Kidney glomerular epithelial cell (primary cell): ENCODE measurements at regions not wholly inside any gene's neighbourhood (a gene's known extent, or its start where the extent isn't known, plus 50 kb on each side); places are given as distances from the start of the nearest gene placed in this dataset.

Experiments
- DNase-seq: peaks from one replicate; lab custom pipeline; 2025; lab: John Stamatoyannopoulos, UW

DNA sequence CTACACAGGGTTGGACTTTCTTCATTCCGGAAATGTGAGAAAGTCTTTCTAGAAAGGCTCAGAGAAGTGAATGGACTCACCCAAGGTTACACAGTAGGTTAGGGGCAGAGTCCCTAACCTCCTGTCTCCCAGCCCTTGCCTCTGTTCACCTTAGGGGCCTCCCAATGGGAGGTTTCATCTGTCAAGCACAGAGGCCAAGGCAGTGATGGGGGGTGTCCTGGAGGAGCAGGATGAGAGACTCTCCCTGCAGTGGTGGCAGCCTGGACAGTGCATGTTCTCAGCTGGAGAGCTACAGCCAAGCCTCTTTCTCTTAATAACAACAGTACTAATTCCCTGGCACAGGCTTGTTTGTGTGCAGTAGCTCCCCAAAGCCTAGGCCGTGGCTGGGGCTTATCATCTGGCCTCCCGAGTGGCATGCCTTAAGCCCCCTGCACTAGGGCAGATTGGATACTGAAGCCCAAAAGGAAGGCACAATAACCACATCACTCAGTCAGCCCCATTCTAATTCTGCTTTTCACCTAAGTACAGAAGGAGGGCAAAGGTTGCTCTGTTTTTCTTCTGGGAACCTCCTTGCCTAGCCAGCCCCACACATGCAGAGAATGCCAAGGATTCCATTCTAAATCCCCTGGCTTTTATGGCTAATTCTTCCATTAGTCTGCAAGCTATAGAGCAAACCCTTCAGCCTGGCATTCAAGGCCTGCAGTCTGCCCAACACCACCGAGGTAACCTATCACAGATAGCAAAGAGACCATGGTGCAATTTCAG is 50.2 kb upstream of the XPA start:
- DNase-seq = no peak

DNA sequence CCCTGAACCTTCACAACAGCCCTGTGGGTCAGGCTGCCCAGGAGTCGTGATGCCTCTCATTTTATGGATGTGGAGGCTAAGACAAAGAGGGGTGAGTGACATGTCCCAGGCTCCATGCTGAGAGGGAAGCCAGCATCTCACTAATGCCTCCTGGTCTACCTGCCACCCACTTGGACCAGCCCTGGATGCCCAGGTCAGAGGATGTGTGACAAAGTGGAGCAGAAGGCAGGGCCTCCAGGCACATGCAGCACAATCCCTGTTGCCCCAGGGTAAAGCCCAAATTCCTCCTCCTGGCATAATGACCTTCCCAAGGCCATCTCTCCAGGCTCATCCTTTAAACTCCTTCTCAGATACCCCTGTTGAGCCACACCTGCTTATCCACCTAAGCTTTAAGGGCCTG is 51.4 kb upstream of the XPA start:
- no peak for DNase-seq

- no peak for DNase-seq
Observed at GRCh38 chr9:97749928-97750327, 52.8 kb upstream of the XPA start.

GRCh38 chr9:97751531-97751930 is 54.4 kb upstream of the XPA start:
- DNase-seq = no peak

DNA sequence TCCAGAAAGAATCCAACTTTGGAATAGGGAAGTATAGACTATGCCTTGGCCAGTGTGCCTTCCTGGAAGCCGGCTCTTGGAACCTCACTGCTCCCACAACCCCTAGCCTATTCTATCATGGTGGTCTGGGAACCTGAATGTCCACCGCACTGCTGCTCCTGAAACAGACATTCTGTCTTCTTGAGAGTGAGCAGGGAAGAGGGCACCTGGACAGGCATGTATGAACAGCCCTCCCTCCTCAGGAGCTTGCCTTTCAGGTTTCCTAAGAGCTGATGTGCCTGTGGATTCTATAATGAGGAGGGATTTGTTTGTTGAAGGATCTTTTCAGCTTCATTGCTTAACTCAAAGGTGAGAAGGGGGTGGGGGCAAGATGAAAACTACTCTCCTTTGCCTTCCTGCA is 55.1 kb upstream of the XPA start:
- DNase-seq = no peak

DNA sequence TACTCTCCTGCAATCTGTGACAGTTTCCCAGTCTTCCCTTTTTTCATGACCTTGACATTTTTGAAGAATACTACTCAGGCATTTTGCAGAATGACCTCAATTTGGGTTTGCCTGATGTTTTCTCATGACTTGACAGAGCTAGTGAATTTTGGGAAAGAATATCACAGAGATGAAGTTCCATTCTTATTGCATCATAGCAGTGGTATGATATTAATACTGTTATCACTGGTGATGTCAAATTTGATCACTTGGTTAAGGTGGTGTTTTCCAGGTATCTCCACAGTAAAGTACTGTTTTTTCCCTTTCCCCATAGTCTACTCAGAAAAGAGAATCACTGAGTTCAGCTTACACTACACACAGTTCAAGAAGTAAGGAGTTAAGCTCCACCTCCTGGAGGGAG is 56.2 kb upstream of the XPA start:
- no peak for DNase-seq

DNA sequence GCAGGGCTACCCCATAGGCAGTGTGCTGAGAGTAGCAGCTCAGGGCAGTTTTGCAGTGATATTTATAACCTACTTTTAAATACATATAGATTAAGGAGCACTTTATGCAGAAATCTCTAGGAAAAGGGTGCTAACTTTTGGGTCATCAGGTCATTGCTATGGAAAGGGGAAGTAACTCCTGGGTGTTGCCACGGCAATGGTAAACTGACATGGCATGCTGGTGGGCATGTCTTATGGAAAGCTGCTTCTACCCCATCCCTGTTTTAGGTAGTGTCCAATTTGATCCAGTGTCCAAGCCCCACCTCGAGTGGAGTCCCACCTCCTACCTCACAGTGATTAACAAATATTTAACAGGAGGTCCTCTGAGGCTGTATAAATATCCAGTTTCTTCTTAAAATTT is 56.8 kb upstream of the XPA start:
- DNase-seq = no peak

DNA sequence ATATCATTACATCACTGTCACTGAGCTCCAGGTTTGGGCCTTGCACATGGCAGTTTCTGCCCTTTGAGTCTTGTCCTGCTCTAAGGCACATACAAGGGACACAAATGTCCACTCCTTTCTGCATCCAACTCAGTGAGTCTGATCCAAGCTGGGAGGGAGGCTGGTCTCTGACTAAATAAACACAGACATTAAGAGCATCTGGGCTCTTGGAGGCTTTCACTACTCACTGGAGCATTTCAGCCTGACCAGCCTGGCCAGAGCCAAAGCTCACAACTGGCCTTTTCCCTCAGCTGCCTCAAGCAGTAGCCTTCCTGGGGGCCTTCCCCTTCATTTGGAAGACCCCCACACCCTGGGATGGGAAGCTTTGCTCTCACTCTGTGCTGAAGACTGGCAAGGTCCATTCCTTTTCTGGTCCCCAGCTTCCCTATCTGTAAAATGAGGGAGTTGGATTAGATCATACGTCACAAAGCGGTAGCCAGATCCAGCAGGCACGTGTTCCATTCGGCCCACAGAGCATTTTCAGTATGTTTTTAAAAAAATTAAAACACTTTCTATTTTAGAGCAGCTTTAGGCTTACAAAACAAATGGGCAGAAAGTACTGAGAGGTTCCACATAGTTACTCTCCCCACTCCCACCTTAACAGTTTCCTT is 58.6 kb upstream of the XPA start:
- no peak for DNase-seq

DNA sequence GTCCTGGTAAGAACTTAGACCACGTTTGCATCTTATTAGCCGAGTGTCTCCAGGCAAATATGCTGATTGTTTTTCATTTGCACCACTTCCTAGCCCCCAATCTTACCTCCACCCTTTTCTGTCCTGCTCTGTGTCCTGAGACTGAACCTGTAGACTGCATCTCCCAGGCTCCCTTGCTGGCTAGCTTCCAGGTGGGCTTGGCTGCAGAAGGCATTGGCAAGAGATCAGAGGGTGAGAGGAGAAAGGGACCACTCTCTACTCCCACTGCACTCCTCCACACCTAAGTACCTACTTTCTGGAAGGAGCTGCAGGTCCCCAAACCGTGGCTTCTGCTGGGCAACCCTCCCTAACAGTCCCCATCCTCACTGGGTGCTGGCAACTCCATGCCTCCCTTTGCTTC is 59.9 kb upstream of the XPA start:
- DNase-seq = no peak

DNA sequence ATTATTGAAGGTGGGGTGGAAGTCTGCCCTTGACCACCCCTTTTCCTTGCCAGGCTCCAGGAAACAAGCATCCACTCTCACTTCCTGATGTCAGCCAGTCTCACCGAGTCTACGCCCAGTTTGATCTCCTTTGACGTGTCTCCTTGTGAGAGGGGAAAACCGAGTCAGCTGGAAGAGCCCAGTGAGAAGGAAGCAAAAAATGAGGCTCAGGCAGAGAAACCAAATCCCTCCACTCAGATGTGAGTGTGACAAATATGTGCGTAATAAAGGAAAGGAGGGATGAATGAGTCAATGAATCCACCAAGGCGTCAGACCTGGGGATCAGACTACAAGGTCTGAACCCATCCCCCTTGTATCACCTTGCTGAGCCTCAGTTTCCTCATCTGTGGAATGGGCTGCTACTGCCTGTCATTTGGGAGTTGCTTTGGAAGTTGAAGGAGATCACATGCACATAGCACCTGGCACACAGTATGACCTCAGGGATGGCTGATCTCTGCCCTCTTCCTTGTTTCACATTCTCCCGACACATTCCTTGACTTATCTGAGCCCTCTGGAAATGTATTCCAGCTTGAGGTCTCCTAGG is 61.3 kb upstream of the XPA start:
- DNase-seq = no peak

DNA sequence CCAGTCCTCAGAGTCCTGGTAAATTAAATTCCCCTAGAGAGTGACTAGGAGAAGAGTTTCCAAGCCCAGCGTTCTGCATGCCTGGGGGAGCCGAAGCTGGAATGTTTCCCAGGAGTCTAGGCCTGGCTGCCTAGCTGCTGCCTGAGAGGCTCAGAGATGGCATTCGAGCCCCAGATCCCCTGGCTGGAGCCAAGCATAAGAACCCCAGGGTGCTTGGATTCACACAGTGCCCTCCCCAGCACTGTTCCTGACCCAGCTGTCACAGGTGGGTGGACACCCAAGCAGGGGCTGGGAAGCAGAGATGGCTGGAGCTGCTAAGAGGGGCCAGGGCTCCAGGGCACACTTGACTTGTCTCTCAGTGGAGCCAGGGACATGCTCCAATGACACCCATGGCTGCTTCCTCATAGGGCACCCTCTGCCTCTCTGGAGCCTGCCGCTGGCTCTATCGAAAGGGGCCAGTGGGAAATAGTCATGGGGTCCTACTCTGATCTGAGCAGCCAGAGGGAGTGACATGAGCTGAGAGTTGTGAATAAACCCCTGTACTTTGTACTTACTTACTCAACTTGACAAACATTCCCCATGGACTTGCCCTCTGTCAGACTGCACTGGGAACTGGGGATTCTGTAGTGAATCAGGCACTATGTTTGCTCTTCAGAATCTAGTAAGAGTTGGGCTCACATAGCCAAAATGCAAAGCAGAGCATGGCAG is 62.6 kb upstream of the XPA start:
- DNase-seq = no peak

DNA sequence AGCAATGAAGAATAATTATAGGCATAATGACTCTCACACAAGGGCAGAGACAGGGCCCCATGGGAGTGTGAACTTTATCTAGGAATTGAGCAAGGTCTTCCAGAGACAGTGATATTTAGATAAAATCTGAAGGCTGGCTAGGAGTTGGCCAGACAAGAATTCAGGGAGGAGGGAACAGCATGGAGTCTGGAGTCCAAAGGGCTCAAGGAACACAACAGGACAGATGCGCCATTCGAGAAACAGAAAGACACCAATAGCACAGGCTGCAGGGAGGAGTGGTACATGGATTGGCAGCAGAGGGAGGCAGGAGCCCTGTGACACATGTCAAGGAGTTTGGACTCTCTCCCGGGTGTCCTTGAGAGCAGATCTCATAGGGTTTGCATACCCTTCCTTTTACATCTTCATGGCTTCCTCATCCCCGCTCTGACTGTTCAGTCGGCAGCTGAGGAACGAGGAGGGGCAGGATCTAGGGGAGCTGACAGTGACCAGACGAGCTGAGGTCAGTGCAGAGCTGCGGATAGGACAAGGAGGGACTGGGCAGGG is 64.0 kb upstream of the XPA start:
- no peak for DNase-seq

DNA sequence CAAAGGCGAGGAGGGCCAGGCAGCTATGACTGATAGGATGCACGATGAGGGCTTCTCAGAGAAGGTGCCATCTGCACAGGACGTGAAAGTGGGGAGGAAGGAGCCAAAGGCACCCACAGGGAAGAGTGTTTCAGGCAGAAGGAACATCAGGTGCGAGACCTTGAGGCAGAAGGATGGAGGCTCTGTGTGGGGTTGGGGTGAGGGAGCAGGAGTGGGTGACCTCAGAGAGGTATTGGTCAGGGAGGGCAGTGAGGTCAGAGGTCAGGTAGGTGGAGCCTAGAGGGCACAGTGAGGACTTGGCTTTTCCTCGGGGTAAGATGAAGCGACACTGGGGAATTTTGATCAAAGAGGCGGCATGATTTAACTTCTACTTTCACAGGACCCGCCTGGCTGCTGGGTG is 64.7 kb upstream of the XPA start:
- no peak for DNase-seq

- DNase-seq = no peak
Observed at GRCh38 chr9:97763874-97764273, 66.7 kb upstream of the XPA start.

DNA sequence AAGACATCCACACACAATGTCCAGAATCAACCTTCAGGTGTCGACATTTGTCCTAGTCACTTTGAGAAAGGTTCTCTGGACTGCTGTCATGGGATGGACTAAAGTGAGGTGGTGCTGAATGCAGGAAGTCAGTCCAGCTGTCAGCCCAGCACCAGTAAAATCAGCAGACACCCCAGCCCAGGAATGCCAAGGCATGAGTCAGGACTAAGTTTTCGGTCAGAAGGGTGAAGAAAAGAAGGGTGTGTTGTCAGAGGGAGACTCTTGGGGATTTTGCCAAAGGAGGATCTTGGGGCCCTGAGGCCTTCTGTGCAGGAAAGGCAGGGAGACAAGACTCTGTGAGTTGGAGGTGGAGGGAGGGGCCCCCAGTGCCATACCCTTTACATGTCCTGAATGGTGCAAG is 69.0 kb upstream of the XPA start:
- no peak for DNase-seq

- DNase-seq = no peak
Observed at GRCh38 chr9:97766610-97767009, 69.5 kb upstream of the XPA start.

DNA sequence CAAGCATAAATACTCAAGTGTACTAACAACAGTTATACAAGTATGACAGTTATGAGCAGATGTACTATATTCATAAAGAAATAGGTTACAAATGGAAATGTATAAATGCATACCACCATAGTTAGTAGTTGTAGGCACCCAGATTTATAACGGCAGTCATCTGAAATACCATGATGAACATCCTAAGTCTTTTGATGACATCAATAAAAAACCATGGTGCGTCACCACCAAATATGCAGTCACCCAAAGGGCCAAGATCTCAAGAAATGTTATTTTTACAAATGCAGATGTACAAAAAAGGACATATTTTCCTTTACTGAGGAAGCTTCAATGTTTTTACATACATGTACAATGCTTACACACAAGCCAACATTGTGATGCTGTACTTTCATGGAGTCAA is 70.8 kb upstream of the XPA start:
- no peak for DNase-seq

- DNase-seq = no peak
Observed at GRCh38 chr9:97768746-97769145, 71.6 kb upstream of the XPA start.

GRCh38 chr9:97769208-97769607 is 72.1 kb upstream of the XPA start:
- DNase-seq = no peak

DNA sequence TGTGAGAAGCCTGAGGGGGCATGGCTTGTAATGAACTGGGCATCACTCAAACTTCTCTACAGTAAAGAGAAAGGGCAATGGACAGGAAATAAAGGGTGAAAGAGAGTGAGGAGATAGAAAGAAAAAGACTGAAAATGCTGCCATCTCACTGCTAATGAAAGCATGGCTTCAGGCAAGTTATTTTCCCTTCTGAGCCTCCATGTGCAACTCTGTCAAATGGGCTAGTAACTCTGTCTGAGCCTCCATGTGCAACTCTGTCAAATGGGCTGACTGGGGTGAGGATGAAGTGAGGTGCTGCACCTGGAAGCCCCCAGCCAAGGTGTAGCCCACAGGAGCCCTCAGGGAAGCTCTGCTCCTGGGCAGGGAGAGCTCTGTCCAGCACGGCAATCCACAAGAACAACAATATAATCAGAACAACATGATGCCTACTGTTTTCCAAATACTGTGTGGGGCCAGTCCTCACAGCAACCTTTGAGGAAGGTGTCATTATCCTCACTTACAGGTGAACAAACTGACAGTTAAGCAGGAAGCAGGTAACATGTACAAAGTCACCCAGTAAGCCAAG is 73.8 kb upstream of the XPA start:
- DNase-seq = no peak

GRCh38 chr9:97771641-97772040 is 74.5 kb upstream of the XPA start:
- no peak for DNase-seq

DNA sequence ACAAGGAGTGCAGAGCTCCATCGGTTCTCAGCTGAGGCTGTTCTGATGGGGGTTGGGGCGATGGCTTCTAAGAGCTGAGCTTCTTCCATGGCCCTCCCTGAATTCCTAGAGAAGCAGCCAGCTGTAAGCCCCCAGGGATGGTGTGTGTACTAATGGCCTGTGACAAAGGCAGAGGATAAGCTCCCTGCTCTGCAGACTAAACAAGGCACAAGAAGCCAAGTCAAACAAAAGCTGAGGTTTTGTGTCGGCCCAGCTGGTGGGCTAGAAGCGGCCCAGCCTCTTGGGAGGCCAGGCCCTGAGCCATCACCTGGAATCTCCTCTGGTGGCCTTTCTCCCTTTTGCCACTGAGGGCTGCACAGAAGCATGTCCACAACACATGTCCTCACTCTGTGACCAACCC is 75.0 kb upstream of the XPA start:
- DNase-seq = no peak
